NCI-H526 (cell line): ENCODE measurements at regions not wholly inside any gene's neighbourhood (a gene's known extent, or its start where the extent isn't known, plus 50 kb on each side); places are given as distances from the start of the nearest gene placed in this dataset.

Experiments used
- DNase-seq, 2 experiments: peaks; one replicate each; lab custom pipeline; 2025; lab: John Stamatoyannopoulos, UW

- no peak for DNase-seq
These were observed 492.3 kb upstream of the PRMT6 start for GRCh38 chr1:106564192-106564591.

- no peak for DNase-seq
These were observed 488.1 kb upstream of the PRMT6 start for GRCh38 chr1:106568201-106568974.

DNA sequence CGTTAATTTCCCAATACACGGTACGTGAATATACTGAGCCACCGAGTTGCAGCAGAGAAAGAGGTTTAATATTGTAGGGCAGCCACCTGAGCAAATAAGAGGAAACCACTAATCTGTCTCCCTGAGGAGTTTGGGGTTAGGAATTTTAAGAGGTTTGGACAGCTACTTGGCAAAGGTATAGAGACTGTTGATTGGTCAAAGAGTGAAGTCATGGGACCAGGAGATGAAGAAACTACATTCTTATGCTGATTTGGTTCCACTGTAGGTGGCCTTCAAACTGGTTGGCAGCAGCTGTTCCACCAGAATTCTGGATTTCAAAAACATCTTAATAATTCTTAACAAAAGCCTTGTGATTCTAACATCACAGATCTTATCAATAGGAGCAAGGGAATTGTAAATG, 485.4 kb upstream of the PRMT6 start:
- no peak for DNase-seq

DNA sequence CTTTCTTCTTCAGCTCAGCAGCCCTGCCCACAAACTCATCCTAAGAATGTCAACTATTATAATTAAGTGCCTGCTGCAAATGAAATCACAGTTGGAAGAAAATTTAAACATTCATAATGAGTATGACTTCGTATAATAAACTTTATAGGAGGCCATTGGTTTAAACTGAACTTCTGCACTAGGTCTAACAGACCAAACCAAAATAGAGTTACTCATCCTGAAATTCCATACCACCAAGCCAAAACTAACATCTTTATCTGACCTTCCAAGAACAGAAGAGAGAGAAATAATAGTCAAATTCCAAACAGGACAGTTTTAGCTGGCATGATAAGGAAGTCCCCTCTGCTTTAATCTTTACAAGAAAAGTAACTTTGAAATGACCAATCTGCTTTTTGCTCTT, 472.4 kb upstream of the PRMT6 start:
- no peak for DNase-seq

DNA sequence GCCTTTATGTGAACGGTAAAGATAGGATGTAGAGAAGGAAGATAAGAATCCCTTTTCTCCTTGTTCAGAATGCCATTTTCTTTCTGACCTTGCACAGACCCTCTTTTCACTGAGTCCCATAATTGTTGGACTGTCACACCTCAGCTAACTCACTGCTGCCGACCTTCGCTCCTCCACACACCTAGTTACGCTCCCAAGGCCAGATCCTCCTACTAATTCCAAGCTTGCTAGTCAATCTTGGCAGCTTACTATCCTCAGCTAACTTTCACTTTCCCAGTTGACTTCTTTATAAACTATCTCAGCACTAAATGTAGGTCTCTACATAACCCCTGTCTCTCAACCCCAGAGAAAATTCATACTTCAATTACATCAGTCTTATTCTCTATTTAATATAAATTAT, 471.8 kb upstream of the PRMT6 start:
- no peak for DNase-seq

DNA sequence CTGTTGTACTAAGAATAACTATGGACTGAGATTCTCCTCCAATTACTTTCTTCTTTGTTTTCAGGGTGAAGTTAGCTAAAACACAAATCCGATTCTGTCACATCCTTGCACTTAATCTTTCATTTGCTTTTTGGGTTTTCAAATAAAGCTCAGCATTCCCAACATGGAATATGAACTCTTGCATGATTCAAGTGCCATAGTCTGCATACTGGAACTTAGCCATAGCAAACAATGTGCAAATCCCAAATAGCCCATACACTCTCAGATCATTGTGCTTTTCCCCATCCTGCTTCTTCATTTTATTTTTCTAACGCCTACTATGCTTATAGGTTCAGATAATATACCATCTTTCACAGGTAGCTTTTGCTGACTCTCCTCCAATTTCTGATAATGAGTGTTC, 455.8 kb upstream of the PRMT6 start:
- DNase-seq = no peak

DNA sequence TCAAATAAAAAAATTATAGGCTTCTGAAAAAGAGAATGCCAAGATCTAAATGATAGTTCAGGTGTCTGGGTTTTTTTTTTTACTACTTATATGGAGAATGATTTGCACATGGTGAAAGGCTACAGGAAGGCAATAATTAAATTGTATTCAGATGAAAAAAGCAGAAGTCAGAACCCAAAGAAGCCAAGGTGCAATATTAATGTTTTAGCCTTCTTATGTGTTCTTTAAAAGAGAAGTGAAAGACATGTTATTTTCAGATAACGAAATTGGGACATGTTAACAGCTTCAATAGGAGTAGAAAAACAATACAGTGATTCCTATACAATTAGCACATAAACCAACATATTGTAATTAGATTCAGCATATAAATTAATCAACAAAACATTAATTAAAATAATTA, 452.9 kb upstream of the PRMT6 start:
- no peak for DNase-seq

GRCh38 chr1:106608841-106609240, 447.6 kb upstream of the PRMT6 start:
- DNase-seq = no peak

GRCh38 chr1:106613068-106613467, 443.4 kb upstream of the PRMT6 start:
- DNase-seq = no peak

DNA sequence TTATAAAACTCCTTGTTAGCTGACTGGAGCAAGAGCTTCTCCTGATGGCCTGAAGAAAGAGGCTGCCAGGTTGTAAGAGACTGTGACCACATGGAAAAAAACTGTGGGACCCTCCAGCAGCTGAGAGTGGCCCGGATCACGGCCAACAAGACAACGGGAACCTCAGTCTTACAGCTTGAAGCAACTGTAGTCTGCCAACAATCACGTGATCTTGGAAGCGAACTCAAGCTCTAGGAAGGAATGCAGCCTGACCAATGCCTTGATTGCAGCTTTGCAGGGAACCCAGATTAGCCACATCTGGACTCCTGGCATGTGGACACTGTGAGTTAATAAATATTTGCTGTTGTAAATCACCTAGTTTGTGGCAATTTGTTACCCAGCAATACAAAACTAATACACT, 442.6 kb upstream of the PRMT6 start:
- DNase-seq = no peak

GRCh38 chr1:106615473-106615872, 441.0 kb upstream of the PRMT6 start:
- DNase-seq = no peak

GRCh38 chr1:106619080-106619826, 437.2 kb upstream of the PRMT6 start:
- no peak for DNase-seq

DNA sequence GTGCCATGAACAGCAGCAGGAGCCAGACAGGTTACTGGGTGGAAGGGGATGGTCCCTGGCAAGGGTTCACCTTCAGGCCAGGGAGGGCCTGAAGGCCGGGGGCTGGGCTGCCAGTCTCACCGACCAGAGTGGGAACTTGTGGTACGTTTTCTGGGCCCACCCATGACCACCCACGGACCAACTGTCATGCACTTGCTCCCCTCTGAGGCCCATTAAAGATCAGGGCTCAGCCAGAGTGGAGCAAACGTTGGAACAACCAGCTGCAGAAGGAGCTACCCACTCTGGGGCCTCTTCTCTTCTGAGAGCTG, 436.7 kb upstream of the PRMT6 start:
- no peak for DNase-seq

- no peak for DNase-seq
These were observed 435.9 kb upstream of the PRMT6 start for GRCh38 chr1:106620521-106620954.

DNA sequence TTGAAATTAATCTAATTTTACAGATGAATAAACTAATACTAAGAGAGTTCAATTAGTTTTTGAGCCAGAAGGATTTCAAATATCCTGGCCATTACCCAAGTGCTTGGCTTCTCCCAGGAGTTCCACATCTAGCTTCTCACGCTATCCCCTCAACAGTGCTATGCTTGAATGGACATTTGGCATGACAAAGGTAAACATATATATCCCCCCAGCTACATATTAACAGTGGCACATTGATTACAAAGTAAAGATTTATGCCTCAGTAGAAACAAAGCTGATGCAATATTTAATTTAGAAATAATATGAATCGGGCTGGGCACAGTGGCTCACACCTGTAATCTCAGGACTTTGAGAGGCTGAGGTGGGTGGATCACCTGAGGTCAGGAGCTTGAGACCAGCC, 434.6 kb upstream of the PRMT6 start:
- no peak for DNase-seq

DNA sequence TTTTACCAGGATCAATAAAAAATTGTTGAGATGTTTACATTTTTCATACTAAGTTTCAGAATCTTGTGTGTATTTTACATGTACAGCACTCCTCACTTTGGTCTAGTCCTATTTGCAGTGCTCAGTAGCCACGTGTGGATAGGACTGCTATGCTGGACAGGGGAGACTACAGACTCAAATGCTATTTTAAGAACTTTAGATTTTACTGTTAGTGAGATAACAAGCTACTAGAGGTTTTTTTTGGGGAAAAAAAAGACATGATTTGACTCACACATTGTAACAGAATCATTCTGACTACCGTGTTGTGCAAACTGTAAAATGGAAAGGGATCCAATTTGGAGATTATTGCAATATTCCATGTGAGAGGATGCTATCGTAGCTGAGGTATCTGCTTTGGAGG, 418.9 kb upstream of the PRMT6 start:
- no peak for DNase-seq

DNA sequence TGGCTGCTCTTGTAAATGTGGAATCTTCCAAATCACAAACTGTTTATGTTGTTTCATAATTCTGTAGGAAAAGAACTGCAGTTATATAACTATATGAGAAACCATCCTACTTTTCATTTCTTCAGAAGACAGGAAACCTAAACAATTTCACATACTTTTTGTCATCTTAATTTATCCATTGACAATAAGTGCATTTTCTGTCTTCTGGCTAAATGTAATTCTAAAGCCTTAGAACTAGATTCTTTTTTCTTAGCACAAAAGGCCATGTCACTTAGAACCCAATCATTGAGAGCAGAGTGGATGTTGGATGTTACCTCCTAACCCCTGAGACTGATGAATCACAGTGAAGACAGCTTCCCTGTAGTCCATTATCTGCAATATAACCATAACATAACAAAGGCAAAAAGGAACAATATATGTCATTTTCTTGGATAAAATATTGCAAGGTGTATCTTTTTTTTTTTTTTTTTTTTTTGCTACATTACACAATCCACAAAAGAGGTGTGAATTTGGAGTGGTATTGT, 410.2 kb upstream of the PRMT6 start:
- DNase-seq = no peak

DNA sequence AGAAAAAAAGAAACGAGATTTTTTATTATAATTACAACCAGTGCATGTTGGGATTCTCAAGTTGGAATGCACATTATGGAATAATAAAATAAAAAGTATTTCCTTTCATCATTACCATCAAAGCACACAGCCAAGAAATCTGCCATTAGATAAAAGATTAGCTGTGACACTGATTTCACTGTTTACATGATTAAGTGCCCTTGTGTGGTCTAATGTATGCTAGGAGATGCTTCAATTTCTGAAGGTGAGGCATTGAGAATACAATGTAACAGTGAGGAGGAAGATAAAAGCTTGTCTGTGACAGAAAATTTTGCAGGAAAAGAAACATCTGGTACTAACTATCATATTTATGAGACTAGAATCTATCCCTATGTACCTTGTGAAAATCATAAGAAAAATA, 409.7 kb upstream of the PRMT6 start:
- no peak for DNase-seq

DNA sequence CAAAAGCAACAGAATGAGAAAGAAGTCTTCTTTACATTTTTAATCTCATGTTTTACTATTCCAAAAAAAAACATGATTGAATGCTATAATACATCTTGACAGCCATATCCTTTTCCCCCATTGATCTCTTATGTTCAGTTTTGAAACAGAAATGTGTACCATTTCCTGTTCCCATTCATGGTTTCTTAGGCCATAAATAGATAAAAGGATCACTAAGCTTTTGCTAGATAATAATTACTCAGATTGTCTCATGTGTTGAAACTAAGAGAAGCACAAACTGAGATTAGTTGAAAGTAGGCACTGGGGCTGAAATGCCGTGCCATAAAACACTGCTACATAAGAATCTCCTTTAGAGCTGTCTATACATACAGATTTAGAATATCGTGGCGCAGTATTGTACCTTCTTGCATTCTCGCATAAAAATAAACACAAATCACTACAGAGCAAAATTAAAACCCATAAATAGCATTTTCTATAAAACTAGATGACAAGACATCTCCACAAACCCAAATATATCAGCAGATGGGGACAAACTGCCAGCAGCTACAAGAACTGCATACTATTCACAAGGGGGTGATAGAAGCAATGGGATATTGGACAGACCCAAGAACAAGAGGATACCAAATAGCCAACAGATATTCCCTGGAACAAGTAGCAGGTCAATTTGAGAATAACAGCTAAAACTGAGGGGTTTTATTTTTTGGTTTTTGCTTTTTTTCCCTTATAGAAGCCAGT, 405.3 kb upstream of the PRMT6 start:
- no peak for DNase-seq

GRCh38 chr1:106659490-106660244, 396.8 kb upstream of the PRMT6 start:
- no peak for DNase-seq

GRCh38 chr1:106675558-106675957, 380.9 kb upstream of the PRMT6 start:
- no peak for DNase-seq

DNA sequence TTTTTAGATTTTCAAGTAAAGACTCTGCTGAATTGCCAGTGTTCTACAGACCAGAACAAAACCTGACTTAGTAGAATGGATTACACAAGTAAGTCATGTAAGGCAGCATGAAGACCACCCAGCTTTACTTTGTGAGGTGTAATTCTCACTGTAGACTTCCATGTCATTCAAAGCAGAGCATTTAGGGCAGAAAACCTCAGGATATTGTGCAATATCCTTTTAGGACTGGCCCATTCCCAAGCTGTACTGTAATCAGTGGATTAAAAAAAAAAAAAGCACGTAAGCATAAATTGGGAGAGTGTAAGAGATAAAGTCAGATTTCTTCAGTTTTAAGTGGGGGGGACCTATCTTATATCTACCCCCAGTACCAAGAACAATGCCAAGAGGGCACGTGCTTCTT, 380.5 kb upstream of the PRMT6 start:
- no peak for DNase-seq
